ENCODE measurements at regions not wholly inside any gene's neighbourhood (a gene's known extent, or its start where the extent isn't known, plus 50 kb on each side); places are given as distances from the start of the nearest gene placed in this dataset.

DNA sequence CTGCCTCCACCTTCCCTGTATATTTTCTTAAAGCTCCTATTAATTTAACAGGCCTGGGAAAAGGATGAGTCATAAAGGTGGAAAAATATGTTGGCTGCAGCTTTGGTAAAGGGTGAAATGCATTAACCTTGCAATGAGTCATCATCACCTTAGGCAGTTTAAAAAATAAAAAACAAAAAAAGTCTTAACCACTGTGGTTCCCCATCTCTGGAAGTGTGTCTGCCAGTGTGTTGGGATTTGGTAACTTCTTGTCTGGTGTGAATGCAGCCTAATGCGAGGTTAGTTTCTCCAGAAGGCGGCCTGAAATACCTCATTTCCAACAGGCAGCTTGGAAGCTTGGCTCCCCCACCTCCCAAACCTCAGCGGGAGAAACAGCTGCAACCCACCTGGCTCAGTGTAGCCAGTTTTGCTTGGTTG, 265.3 kb upstream of the GAS1 start:
- TF ChIP-seq POLR2A (IDR thresholded peaks at IDR 0.05; ENCODE audit: low read length) (no peak), GATA1 (IDR thresholded peaks at IDR 0.05; ENCODE audit: low read depth, low read length) (no peak)
